ENCODE measurements at regions not wholly inside any gene's neighbourhood (a gene's known extent, or its start where the extent isn't known, plus 50 kb on each side); places are given as distances from the start of the nearest gene placed in this dataset.

GRCh38 chr13:54836273-54836672 is 1807.7 kb downstream of the OLFM4 start:
- no peaks in the 10 kb centered on the region for H4K20me1 ChIP-seq (ENCODE audit: insufficient read depth, low read length)
- no peak overlapping the region for H3K27ac ChIP-seq (ENCODE audit: low read depth, low read length)
- H3K4me1 ChIP-seq (ENCODE audit: insufficient read depth, low read length), result no peaks in the 10 kb centered on the region
- no peak for TF ChIP-seq CTCF (IDR thresholded peaks at IDR 0.05; ENCODE audit: extremely low read depth, low read depth, low read length)
- H3K9me3 ChIP-seq (ENCODE audit: low read depth, low read length), result peaks cover 2% of the 10 kb centered on the region
- no peak overlapping the region for H3K4me2 ChIP-seq (ENCODE audit: insufficient read depth, low read length)
- no peaks in the 10 kb centered on the region for H3K27me3 ChIP-seq (ENCODE audit: insufficient read depth, low read length)
- no peak overlapping the region for H3K4me3 ChIP-seq (ENCODE audit: insufficient read depth, low read length)
- no peak overlapping the region for H2AFZ ChIP-seq (ENCODE audit: low read length)
- H3K79me2 ChIP-seq (ENCODE audit: insufficient read depth, low read length), result no peaks in the 10 kb centered on the region
- H3K36me3 ChIP-seq (ENCODE audit: insufficient read depth, low read length), result no peaks in the 10 kb centered on the region
- DNase-seq (ENCODE audit: insufficient read length, low spot score, missing footprints), result no peak

- H3K36me3 ChIP-seq (ENCODE audit: insufficient read depth, low read length), result no peaks in the 10 kb centered on the region
- H3K4me1 ChIP-seq (ENCODE audit: insufficient read depth, low read length), result no peaks in the 10 kb centered on the region
- no peak for TF ChIP-seq CTCF (IDR thresholded peaks at IDR 0.05; ENCODE audit: extremely low read depth, low read depth, low read length)
- no peak overlapping the region for H3K27ac ChIP-seq (ENCODE audit: low read depth, low read length)
- no peaks in the 10 kb centered on the region for H4K20me1 ChIP-seq (ENCODE audit: insufficient read depth, low read length)
- H3K79me2 ChIP-seq (ENCODE audit: insufficient read depth, low read length), result no peaks in the 10 kb centered on the region
- no peak for DNase-seq (ENCODE audit: insufficient read length, low spot score, missing footprints)
- H3K27me3 ChIP-seq (ENCODE audit: insufficient read depth, low read length), result no peaks in the 10 kb centered on the region
- H2AFZ ChIP-seq (ENCODE audit: low read length), result no peak overlapping the region
- no peak overlapping the region for H3K4me3 ChIP-seq (ENCODE audit: insufficient read depth, low read length)
- no peaks in the 10 kb centered on the region for H3K9me3 ChIP-seq (ENCODE audit: low read depth, low read length)
- H3K4me2 ChIP-seq (ENCODE audit: insufficient read depth, low read length), result no peak overlapping the region
These were observed 1813.1 kb downstream of the OLFM4 start for GRCh38 chr13:54841682-54842081.

GRCh38 chr13:54845351-54845965 is 1816.8 kb downstream of the OLFM4 start:
- no peaks in the 10 kb centered on the region for H3K9me3 ChIP-seq (ENCODE audit: low read depth, low read length)
- no peak for TF ChIP-seq CTCF (IDR thresholded peaks at IDR 0.05; ENCODE audit: extremely low read depth, low read depth, low read length)
- H3K4me2 ChIP-seq (ENCODE audit: insufficient read depth, low read length), result no peak overlapping the region
- no peak overlapping the region for H2AFZ ChIP-seq (ENCODE audit: low read length)
- no peak overlapping the region for H3K27ac ChIP-seq (ENCODE audit: low read depth, low read length)
- no peaks in the 10 kb centered on the region for H3K79me2 ChIP-seq (ENCODE audit: insufficient read depth, low read length)
- no peaks in the 10 kb centered on the region for H3K4me1 ChIP-seq (ENCODE audit: insufficient read depth, low read length)
- H4K20me1 ChIP-seq (ENCODE audit: insufficient read depth, low read length), result no peaks in the 10 kb centered on the region
- H3K27me3 ChIP-seq (ENCODE audit: insufficient read depth, low read length), result no peaks in the 10 kb centered on the region
- no peak for DNase-seq (ENCODE audit: insufficient read length, low spot score, missing footprints)
- no peak overlapping the region for H3K4me3 ChIP-seq (ENCODE audit: insufficient read depth, low read length)
- H3K36me3 ChIP-seq (ENCODE audit: insufficient read depth, low read length), result no peaks in the 10 kb centered on the region

DNA sequence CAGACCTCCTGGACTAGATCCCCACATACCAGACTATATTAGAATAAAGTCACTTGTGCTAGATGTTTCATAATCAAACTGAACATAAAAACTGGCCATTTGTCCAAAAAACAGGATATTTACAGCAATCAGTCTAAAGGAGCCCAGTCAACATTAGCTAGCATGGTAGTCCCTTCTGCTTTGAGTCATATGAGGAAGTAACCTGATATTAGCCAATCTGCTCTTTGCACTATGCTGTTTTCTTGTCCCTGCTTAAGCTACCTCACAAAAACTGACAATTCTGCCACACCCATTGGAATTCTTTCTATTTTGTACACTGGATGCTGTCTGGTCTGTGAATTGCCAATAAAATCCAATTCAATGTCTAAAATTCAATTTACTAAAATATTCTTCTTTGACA is 1824.2 kb downstream of the OLFM4 start:
- no peaks in the 10 kb centered on the region for H3K36me3 ChIP-seq (ENCODE audit: insufficient read depth, low read length)

More for the DNA sequence above, 1824.2 kb downstream of the OLFM4 start:
- H3K4me2 ChIP-seq (ENCODE audit: insufficient read depth, low read length), result no peak overlapping the region
- TF ChIP-seq CTCF (IDR thresholded peaks at IDR 0.05; ENCODE audit: extremely low read depth, low read depth, low read length), result no peak
- no peaks in the 10 kb centered on the region for H3K27me3 ChIP-seq (ENCODE audit: insufficient read depth, low read length)
- no peaks in the 10 kb centered on the region for H3K4me1 ChIP-seq (ENCODE audit: insufficient read depth, low read length)
- H3K9me3 ChIP-seq (ENCODE audit: low read depth, low read length), result no peaks in the 10 kb centered on the region
- DNase-seq (ENCODE audit: insufficient read length, low spot score, missing footprints), result no peak
- H3K27ac ChIP-seq (ENCODE audit: low read depth, low read length), result no peak overlapping the region
- no peaks in the 10 kb centered on the region for H4K20me1 ChIP-seq (ENCODE audit: insufficient read depth, low read length)
- no peaks in the 10 kb centered on the region for H3K79me2 ChIP-seq (ENCODE audit: insufficient read depth, low read length)
- no peak overlapping the region for H3K4me3 ChIP-seq (ENCODE audit: insufficient read depth, low read length)
- H2AFZ ChIP-seq (ENCODE audit: low read length), result no peak overlapping the region

Data from osteoblast (primary cell).